ENCODE measurements at regions not wholly inside any gene's neighbourhood (a gene's known extent, or its start where the extent isn't known, plus 50 kb on each side); places are given as distances from the start of the nearest gene placed in this dataset.

GRCh38 chr5:101520417-101520816, 617.3 kb upstream of the ST8SIA4 start:
- Histone ChIP-seq H3K27ac (ENCODE audit: low read depth in 2 of 2, low read length in 2 of 2) (no peak overlapping the region), H3K4me3 (ENCODE audit: low read length in 3 of 3) (no peak overlapping the region), H3K4me1 (ENCODE audit: control insufficient read depth in 2 of 3, insufficient read depth in 2 of 3, low read depth in 1 of 3, low read length in 3 of 3) (no peaks in the 10 kb centered on the region), H3K9me3 (ENCODE audit: control insufficient read depth in 2 of 3, insufficient read depth in 1 of 3, low read length in 3 of 3) (no peaks in the 10 kb centered on the region), H3K9ac (ENCODE audit: low read length in 3 of 3) (no peak overlapping the region), H3K36me3 (ENCODE audit: control insufficient read depth in 2 of 3, insufficient read depth in 3 of 3, low read length in 3 of 3) (no peaks in the 10 kb centered on the region), H3K27me3 (ENCODE audit: control insufficient read depth, insufficient read depth, low read length) (no peaks in the 10 kb centered on the region)
- FAIRE-seq (no peak), DNase-seq (no peak)
- intact Hi-C loops (cut with DNase I), result no loop called here
- no peak for TF ChIP-seq CTCF (IDR thresholded peaks at IDR 0.05; ENCODE audit: borderline replicate concordance, extremely low read depth, insufficient read depth)

- Histone ChIP-seq H3K27ac (ENCODE audit: low read depth in 2 of 2, low read length in 2 of 2) (no peak overlapping the region), H3K9me3 (ENCODE audit: control insufficient read depth in 2 of 3, insufficient read depth in 1 of 3, low read length in 3 of 3) (no peaks in the 10 kb centered on the region), H3K27me3 (ENCODE audit: control insufficient read depth, insufficient read depth, low read length) (no peaks in the 10 kb centered on the region), H3K4me1 (ENCODE audit: control insufficient read depth in 2 of 3, insufficient read depth in 2 of 3, low read depth in 1 of 3, low read length in 3 of 3) (no peaks in the 10 kb centered on the region), H3K9ac (ENCODE audit: low read length in 3 of 3) (no peak overlapping the region), H3K4me3 (ENCODE audit: low read length in 3 of 3) (no peak overlapping the region), H3K36me3 (ENCODE audit: control insufficient read depth in 2 of 3, insufficient read depth in 3 of 3, low read length in 3 of 3) (no peaks in the 10 kb centered on the region)
- FAIRE-seq (no peak), DNase-seq (no peak)
- no peak for TF ChIP-seq CTCF (IDR thresholded peaks at IDR 0.05; ENCODE audit: borderline replicate concordance, extremely low read depth, insufficient read depth)
- intact Hi-C loops (cut with DNase I), result no loop called here
These were observed 614.7 kb upstream of the ST8SIA4 start for GRCh38 chr5:101517795-101518194.

DNA sequence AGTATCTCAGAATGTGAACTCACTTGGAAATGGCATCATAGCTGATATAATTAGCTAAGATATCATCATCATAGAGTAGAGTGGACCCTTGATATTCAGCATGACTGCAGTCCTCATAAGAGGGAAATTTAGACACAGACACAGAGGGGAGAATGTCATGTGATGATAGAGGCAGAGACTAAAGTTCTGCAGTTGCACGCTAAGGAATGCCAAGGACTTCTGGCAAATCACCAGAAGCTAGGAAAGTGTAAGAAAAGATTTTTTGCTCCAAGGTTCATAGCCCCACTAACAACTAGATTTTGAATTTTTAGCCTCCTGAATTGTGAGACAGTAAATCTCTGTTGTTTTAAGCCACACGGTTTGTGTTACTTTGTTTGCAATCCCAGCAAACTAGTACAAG, 612.6 kb upstream of the ST8SIA4 start:
- DNase-seq, result no peak
- H3K27ac ChIP-seq (ENCODE audit: low read depth in 2 of 2, low read length in 2 of 2), result no peak overlapping the region
- intact Hi-C loops (cut with DNase I), result no loop called here
- H3K9me3 ChIP-seq (ENCODE audit: control insufficient read depth in 2 of 3, insufficient read depth in 1 of 3, low read length in 3 of 3), result no peaks in the 10 kb centered on the region
- no peak overlapping the region for H3K4me3 ChIP-seq (ENCODE audit: low read length in 3 of 3)
- H3K9ac ChIP-seq (ENCODE audit: low read length in 3 of 3), result no peak overlapping the region
- H3K36me3 ChIP-seq (ENCODE audit: control insufficient read depth in 2 of 3, insufficient read depth in 3 of 3, low read length in 3 of 3), result no peaks in the 10 kb centered on the region
- no peak for TF ChIP-seq CTCF (IDR thresholded peaks at IDR 0.05; ENCODE audit: borderline replicate concordance, extremely low read depth, insufficient read depth)
- H3K4me1 ChIP-seq (ENCODE audit: control insufficient read depth in 2 of 3, insufficient read depth in 2 of 3, low read depth in 1 of 3, low read length in 3 of 3), result no peaks in the 10 kb centered on the region
- FAIRE-seq, result no peak
- H3K27me3 ChIP-seq (ENCODE audit: control insufficient read depth, insufficient read depth, low read length), result no peaks in the 10 kb centered on the region

DNA sequence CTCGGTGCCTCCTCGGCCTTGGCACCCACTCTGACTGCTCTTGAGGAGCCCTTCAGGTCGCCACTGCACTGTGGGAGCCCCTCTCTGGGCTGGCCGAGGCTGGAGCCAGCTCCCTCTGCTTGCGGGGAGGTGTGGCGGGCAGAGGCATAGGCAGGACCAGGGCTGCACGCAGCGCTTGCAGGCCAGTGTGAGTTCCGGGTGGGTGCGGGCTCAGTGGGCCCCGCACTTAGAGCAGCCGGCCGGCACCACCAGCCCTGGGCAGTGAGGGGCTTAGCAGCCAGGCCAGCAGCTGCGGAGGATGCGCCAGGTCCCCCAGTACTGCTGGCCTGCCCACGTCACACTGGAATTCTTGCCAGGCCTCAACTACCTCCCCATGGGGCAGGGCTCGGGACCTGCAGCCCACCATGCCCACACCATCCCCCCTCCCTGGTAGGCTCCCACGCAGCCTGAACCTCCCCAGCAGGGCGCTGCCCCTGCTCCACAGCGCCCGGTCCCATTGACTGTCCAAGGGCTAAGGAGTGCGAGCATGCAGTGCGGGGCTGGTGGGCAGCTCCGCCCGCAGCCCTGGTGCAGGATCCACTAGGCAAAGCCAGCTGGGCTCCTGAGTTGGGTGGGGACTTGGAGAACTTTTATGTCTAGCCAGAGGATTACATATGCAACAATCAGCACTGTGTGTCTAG, 602.9 kb upstream of the ST8SIA4 start:
- Histone ChIP-seq H3K4me1 (ENCODE audit: control insufficient read depth in 2 of 3, insufficient read depth in 2 of 3, low read depth in 1 of 3, low read length in 3 of 3) (no peaks in the 10 kb centered on the region), H3K27ac (ENCODE audit: low read depth in 2 of 2, low read length in 2 of 2) (no peak overlapping the region), H3K36me3 (ENCODE audit: control insufficient read depth in 2 of 3, insufficient read depth in 3 of 3, low read length in 3 of 3) (no peaks in the 10 kb centered on the region), H3K9me3 (ENCODE audit: control insufficient read depth in 2 of 3, insufficient read depth in 1 of 3, low read length in 3 of 3) (peaks cover 0 to 3% (median 0%) of the 10 kb centered on the region in 3 donors), H3K9ac (ENCODE audit: low read length in 3 of 3) (no peak overlapping the region), H3K4me3 (ENCODE audit: low read length in 3 of 3) (no peak overlapping the region), H3K27me3 (ENCODE audit: control insufficient read depth, insufficient read depth, low read length) (no peaks in the 10 kb centered on the region)
- intact Hi-C loops (cut with DNase I), result no loop called here
- TF ChIP-seq CTCF (IDR thresholded peaks at IDR 0.05; ENCODE audit: borderline replicate concordance, extremely low read depth, insufficient read depth), result no peak
- DNase-seq, result peak in 1 of 5 donors; percentile 62
- no peak for FAIRE-seq
